OCI-M1 (cell line): ENCODE measurements at regions not wholly inside any gene's neighbourhood (a gene's known extent, or its start where the extent isn't known, plus 50 kb on each side); places are given as distances from the start of the nearest gene placed in this dataset.
"Not testable (repeated sequence)": the region's sequence is repeated elsewhere in the genome, so short reads cannot be mapped to it uniquely, and the experiment has no call there.

ENCODE experiments used
- DNase-seq: peaks from one replicate; lab custom pipeline; 2025; lab: John Stamatoyannopoulos, UW

DNA sequence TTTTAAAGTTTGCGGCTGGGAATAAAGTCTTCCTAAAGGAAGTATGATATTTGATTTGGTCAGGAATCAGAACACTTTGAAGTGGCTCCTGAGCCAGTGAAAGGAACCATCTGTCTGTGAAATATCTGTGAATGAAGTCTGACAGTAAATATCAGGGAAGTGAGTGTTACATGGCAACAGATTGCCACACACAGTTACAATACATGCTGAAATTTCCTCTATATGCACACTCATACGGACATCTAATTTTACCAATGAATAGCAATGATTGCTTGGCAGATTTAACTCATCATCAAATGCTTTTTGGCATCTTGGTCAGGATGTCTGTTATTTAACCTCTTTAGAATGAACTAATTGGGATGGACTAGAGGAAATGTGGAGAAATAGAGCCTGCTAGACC, 1023.8 kb downstream of the FAT4 start:
- DNase-seq = no peak

GRCh38 chr4:126341927-126342326, 1027.2 kb downstream of the FAT4 start:
- no peak for DNase-seq

DNA sequence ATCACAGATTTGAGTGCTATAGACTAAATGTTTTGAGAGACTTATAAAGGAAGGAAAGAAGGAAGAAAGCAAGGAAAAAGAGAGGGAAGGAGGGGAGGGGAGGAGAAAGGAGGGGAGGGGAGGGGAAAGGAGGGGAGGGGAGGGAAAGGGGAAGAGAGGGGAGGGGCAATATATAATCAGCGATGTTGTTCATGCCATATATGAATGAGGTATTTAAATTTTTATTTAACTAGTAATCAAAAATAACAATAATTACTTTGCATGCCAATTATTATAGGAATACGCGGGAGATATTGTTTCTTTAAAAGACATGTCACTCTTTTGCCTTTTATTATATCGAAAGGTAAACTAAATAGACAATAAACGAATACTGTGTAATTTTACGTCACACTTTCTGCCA, 1029.7 kb downstream of the FAT4 start:
- DNase-seq = no peak

GRCh38 chr4:126346654-126347053, 1031.9 kb downstream of the FAT4 start:
- no peak for DNase-seq

GRCh38 chr4:126354784-126355183, 1040.0 kb downstream of the FAT4 start:
- DNase-seq = no peak

- no peak for DNase-seq
Observed at GRCh38 chr4:126358041-126358440, 1043.3 kb downstream of the FAT4 start.

DNA sequence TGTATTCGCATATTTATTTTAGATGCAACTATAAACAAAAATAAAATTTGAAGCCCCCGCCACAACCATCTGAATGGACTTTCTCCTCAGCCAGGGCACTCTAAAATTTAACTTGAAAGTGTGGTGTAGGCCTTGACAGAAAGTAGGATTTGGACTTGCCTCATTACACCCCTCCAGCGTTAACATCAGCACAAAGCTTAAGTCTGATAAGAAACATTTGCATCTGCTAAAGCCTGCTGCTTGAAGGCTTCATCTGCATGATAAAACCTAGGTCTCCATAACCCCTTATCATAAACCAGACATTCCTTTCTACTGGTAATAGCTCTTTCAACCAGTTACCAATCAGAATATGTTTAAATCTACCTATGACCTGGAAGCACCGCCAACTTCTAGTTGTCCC, 1046.5 kb downstream of the FAT4 start:
- peak; percentile 22 for DNase-seq

GRCh38 chr4:126364311-126364911, 1049.7 kb downstream of the FAT4 start:
- DNase-seq = no peak

GRCh38 chr4:126369076-126369475, 1054.3 kb downstream of the FAT4 start:
- DNase-seq = no peak

DNA sequence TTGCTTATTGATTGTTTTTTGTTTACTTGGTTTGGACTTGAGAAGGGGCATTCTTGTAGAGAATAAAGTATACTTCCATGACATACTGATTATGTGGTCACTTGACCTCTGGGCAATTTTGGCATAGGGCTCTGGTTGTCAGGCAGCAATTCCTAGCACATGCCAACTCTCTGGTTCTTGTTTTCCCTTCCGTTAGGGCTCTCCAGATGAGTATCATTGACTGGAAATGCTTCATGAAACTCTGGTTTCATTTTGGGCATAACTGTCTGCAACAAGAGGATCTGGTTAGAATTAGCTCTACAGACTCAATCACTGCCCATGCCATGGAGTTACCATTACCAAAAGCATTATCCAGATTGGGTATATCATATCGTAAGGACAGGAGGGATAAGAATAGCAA, 1057.9 kb downstream of the FAT4 start:
- DNase-seq = no peak

DNA sequence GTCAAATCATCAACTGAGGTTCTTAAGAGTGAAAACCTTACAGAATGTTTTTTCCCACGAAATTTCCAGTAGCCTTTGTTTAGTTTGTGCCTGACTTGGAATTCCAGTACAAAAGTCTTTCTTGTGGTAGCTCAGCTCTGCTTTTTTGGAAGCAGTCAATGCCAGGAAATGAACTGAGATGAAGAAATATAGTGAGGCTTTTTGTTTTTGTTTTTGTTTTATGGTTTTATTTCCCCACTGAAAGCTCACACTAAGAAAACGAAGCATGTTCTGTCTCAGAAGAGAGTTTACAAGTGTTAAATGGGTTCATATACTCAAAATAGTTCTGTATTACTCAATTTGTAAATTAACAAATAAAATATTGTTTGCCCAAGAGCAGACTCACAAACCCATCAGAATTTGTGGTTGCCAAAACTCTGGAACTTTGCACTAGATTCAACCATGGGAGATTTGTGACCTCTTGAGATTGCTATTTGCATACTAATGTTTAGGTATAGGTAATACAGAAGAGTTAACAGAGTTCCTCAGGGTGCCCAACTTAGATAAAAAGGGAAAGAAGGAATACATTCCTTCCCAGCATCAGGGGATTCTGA, 1060.8 kb downstream of the FAT4 start:
- no peak for DNase-seq

DNA sequence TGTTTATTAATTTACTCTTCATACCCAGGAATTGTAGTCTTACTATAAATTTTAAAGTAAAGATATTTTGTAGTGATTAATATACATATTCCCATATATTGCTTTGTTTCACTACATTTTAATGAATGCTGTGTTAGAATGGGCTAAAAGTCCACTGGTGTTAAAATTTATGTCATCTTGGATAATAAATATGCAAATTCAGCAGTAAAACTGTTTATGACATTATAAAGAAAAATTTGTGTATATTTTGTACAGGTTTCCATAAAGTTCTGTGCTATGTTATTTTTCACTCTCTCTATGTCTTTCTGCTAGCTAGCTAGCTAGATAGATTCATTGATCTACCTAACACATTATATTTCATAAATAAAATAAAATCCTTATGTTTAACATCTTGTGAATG, 1071.2 kb downstream of the FAT4 start:
- DNase-seq = no peak

DNA sequence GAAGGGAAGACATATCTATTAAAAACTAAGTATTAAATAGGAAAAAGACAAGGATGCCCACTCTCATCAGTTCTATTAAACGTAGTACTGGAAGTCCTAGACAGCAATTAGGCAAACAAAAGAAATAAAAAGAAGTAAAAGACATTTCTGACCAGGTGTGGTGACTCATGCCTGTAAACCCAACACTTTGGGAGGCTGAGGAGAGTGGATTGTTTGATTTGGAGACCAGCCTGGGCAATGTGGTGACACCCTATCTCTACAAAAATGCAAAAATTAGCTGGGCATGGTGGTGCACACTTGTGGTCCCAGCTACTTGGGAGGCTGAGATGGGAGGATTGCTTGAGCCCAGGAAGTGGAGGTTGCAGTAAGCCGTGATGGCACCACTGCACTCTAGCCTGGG, 1071.8 kb downstream of the FAT4 start:
- DNase-seq = no peak

DNA sequence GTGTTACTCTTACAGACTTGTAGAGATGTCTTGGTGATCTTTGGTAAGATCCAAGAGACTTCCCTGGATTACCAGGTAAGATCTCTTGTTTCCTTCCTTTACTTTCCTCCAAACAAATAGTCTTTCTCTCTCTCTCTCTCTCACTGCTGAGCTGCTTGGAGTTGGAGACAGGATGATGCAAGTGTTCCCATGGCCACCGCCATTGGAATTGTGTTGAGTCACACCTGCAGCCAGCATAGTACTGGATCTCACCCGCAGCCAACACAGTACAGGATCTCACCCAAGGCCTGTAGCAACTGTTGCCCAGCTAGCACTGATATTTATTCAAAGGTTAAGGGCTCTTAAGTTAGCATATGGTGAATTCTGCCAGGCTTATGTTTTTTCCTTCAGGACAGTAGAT, 1080.9 kb downstream of the FAT4 start:
- DNase-seq = no peak

DNA sequence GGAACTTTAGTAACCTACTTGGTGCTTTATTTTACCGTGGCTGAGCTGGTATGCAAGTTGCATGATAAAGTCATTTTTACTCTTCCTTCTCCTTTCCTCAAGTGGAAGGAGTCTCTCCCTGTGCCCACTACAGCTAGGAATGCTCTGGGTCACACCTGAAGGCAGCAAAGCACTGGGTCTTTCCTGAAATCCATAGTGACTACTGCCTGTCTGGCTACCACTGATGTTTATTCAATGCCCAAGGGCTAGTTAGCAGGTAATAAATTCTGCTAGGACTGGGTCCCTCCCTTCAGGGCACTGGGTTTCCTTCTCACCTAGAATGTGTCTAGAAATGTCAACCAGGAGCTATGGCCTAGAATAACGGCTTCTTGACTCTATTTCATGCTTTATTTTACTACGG, 1081.4 kb downstream of the FAT4 start:
- DNase-seq = no peak

DNA sequence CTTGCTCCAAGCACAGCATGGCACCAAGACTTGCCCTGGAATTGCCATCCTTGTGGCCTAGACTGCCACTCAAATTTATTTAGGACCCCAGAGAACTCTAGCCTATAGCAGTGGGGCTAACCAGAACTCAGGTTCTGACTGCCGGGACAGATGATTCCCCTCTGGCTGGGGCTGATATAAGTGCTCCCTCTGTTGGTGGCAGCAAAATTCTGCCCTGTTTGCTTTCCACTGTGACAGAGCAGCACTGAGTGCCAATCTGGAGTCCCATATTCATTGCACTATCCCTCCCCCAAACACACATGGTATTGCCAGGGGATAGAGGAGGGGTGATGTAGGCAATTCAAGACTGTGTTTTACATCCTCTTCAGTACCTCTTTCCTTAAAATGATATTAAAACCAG, 1081.9 kb downstream of the FAT4 start:
- DNase-seq = no peak

DNA sequence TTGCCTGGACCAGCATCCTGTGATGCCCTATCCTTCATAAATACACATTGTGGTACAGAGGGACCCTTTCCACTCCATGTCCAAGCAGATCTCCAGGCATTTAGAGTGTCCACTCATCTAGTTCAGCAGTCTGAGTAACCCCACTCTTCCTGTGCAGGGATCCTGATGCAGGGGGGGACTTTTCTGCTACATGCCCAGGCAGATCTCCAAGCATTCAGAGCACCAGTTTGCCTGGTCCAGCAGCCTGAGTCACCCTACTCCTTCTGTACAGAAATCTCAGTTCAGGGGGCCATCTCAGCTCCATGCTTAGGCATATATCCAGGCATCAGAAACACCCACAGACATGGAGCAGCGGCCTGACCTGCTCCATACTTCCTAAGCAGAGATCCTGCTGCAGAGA, 1089.8 kb downstream of the FAT4 start:
- no peak for DNase-seq

- DNase-seq = peak; percentile 51
Observed at GRCh38 chr4:126405369-126405982, 1090.7 kb downstream of the FAT4 start.

DNA sequence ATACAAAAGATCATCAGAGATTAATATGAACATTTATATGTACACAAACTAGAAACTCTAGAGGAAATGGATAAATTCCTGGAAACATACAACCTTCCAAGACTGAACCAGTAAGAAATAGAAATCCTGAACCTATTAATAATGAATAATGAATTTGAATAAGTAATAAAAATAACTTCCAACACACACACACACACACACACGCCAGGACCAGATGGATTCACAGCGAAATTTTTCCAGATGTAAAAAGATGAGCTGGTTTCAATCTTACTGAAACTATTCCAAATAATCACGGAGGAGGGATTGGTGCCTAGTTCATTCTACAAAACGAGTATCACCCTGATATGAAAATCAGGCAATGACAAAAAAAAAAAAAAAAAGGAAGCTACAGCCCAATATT, 1095.0 kb downstream of the FAT4 start:
- no peak for DNase-seq

DNA sequence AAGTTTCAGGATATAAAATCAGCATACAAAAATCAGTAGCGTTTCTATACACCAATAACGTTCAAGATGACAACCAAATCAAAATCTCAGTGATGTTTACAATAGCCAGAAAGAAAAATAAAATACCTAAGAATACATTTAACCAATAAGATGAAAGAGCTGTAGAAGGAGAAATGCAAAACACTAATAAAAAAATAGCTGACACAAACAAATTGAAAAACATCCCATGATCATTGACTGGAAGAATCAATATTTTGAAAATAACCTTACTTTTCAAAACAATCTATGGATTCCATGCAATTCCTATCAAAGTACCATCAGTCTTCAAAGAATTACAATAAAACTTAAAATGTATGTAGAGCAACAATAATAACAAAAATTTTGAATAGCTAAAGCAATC, 1096.3 kb downstream of the FAT4 start:
- DNase-seq = no peak

- not testable (repeated sequence) for DNase-seq
Observed at GRCh38 chr4:126412310-126412709, 1097.6 kb downstream of the FAT4 start.

DNA sequence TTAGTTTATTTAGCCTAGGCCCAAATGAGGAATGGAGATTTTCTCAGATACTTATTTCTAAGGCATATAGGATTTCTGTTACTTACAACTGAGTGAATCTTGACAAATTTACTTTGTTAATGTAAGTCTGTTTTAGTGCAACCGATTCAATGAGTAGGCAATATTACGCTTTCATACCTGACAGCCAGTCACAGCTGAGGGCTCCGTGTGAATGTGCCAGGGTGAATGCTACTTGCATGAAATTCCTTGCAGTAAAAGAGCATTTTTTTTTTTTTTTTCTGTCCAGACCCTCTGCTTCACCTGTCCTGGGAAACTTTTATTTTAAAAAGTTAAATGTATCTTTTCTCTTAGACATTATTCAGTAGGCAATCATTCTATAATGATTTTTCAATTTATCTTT, 1100.0 kb downstream of the FAT4 start:
- no peak for DNase-seq

DNA sequence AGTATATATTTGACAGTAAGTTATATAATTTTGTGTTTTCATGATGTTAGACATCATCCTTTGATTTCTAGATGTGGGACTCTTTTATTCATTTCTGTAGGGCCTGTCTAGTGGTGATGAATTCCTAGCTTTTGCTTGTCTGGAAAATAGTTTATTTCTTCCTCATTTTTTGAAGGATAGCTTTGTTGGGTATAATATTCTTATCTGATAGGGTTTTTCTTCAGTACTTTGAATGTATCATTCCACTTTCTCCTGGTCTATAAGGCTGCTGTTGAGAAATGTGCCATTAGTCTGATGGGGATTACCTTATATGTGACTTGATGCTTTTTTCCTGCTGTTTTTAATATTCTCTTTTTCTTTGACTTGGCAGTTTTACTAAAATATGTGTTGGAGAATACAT, 1104.5 kb downstream of the FAT4 start:
- no peak for DNase-seq

GRCh38 chr4:126427853-126428252, 1113.1 kb downstream of the FAT4 start:
- DNase-seq = no peak
